ENCODE measurements at regions not wholly inside any gene's neighbourhood (a gene's known extent, or its start where the extent isn't known, plus 50 kb on each side); places are given as distances from the start of the nearest gene placed in this dataset.

- H3K4me3 ChIP-seq (ENCODE audit: low read length): no peak overlapping the region
- peaks cover 4% of the 10 kb centered on the region for H3K4me1 Mint-ChIP-seq
- H3K27me3 Mint-ChIP-seq (ENCODE audit: insufficient read depth): no peaks in the 10 kb centered on the region
- no peaks in the 10 kb centered on the region for H3K27me3 ChIP-seq (ENCODE audit: control insufficient read depth, insufficient read depth, low read length, poor library complexity, severe bottlenecking)
- H3K4me3 Mint-ChIP-seq: no peak overlapping the region
- H3K9ac ChIP-seq (ENCODE audit: extremely low read depth, low read length, poor library complexity, severe bottlenecking): no peak overlapping the region
- TF ChIP-seq CTCF (conservative IDR thresholded peaks at IDR 0.05): no peak
- H3K27ac Mint-ChIP-seq: no peak overlapping the region
- no peak for DNase-seq
- no peaks in the 10 kb centered on the region for H3K36me3 Mint-ChIP-seq (ENCODE audit: low read depth)
- H3K9me3 Mint-ChIP-seq: no peaks in the 10 kb centered on the region
- H3K9me3 ChIP-seq (ENCODE audit: control insufficient read depth, low read length): no peaks in the 10 kb centered on the region
- no peaks in the 10 kb centered on the region for H3K36me3 ChIP-seq (ENCODE audit: control insufficient read depth, insufficient read depth, low read length)
- no peak overlapping the region for H3K27ac ChIP-seq (ENCODE audit: low read depth, low read length)
- H3K4me1 ChIP-seq (ENCODE audit: control insufficient read depth, insufficient read depth, low read length): no peaks in the 10 kb centered on the region
Measured at GRCh38 chr6:137969874-137970273, 102.8 kb downstream of the TNFAIP3 start.

- H3K36me3 ChIP-seq (ENCODE audit: control insufficient read depth, insufficient read depth, low read length): no peaks in the 10 kb centered on the region
- Mint-ChIP-seq H3K9me3 (no peaks in the 10 kb centered on the region), H3K36me3 (ENCODE audit: low read depth) (no peaks in the 10 kb centered on the region), H3K4me3 (no peak overlapping the region), H3K27me3 (ENCODE audit: insufficient read depth) (no peaks in the 10 kb centered on the region), H3K27ac (no peak overlapping the region), H3K4me1 (peaks cover 4% of the 10 kb centered on the region)
- no peak overlapping the region for H3K9ac ChIP-seq (ENCODE audit: extremely low read depth, low read length, poor library complexity, severe bottlenecking)
- TF ChIP-seq CTCF (conservative IDR thresholded peaks at IDR 0.05): no peak
- H3K4me1 ChIP-seq (ENCODE audit: control insufficient read depth, insufficient read depth, low read length): no peaks in the 10 kb centered on the region
- H3K4me3 ChIP-seq (ENCODE audit: low read length): no peak overlapping the region
- no peak overlapping the region for H3K27ac ChIP-seq (ENCODE audit: low read depth, low read length)
- H3K27me3 ChIP-seq (ENCODE audit: control insufficient read depth, insufficient read depth, low read length, poor library complexity, severe bottlenecking): no peaks in the 10 kb centered on the region
- 92 to 100% methylated on average over 2 to 4 of the region's 4 CpGs for WGBS, 2 experiments (ENCODE audit: insufficient coverage in 1 of 2, insufficient read length in 1 of 2)
- H3K9me3 ChIP-seq (ENCODE audit: control insufficient read depth, low read length): no peaks in the 10 kb centered on the region
- no peak for DNase-seq
Measured at GRCh38 chr6:137970368-137970767, 103.3 kb downstream of the TNFAIP3 start.

- no peaks in the 10 kb centered on the region for H3K4me1 ChIP-seq (ENCODE audit: control insufficient read depth, insufficient read depth, low read length)
- H3K27me3 ChIP-seq (ENCODE audit: control insufficient read depth, insufficient read depth, low read length, poor library complexity, severe bottlenecking): no peaks in the 10 kb centered on the region
- no peak overlapping the region for H3K4me3 Mint-ChIP-seq
- no peak overlapping the region for H3K27ac ChIP-seq (ENCODE audit: low read depth, low read length)
- H3K36me3 ChIP-seq (ENCODE audit: control insufficient read depth, insufficient read depth, low read length): no peaks in the 10 kb centered on the region
- no peak overlapping the region for H3K27ac Mint-ChIP-seq
- H3K36me3 Mint-ChIP-seq (ENCODE audit: low read depth): no peaks in the 10 kb centered on the region
- H3K27me3 Mint-ChIP-seq (ENCODE audit: insufficient read depth): no peaks in the 10 kb centered on the region
- no peak for DNase-seq
- TF ChIP-seq CTCF (conservative IDR thresholded peaks at IDR 0.05): no peak
- 93% methylated on average over 4 of the region's 4 CpGs for WGBS, 2 experiments (ENCODE audit: insufficient coverage in 1 of 2, insufficient read length in 1 of 2)
- no peak overlapping the region for H3K9ac ChIP-seq (ENCODE audit: extremely low read depth, low read length, poor library complexity, severe bottlenecking)
- H3K9me3 Mint-ChIP-seq: no peaks in the 10 kb centered on the region
- H3K4me3 ChIP-seq (ENCODE audit: low read length): no peak overlapping the region
- H3K4me1 Mint-ChIP-seq: peaks cover 5% of the 10 kb centered on the region
- H3K9me3 ChIP-seq (ENCODE audit: control insufficient read depth, low read length): no peaks in the 10 kb centered on the region
Measured at GRCh38 chr6:137973201-137973600, 106.1 kb downstream of the TNFAIP3 start.
